Left kidney (tissue), 1 donor: ENCODE measurements at regions not wholly inside any gene's neighbourhood (a gene's known extent, or its start where the extent isn't known, plus 50 kb on each side); places are given as distances from the start of the nearest gene placed in this dataset.
"Not testable (repeated sequence)": the region's sequence is repeated elsewhere in the genome, so short reads cannot be mapped to it uniquely, and the experiment has no call there.

ENCODE experiments used
- DNase-seq: peaks from one replicate; pipeline ENCODE4 v3.0.0-alpha.2; 2013

- DNase-seq, result no peak
Measured at GRCh38 chr6:85078058-85078457, 313.7 kb upstream of the TBX18 start.

DNA sequence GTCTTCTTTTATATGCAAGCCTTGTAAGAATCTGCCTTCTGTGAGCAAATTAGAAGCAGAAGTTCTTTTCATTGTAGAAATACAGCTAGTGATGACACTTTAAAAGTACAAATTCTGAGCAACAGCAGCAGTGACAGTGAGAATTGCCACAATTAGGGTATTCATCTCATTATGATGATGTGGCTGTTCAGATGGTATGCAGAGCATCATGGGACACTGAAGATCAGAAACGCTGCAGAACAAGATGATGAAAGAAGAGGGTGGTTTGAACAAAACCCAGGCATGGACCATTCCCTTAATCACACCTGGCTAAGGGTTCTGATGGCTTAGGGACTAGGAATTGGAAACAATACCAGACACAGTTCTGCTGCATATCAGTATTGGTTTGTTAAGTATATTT, 312.7 kb upstream of the TBX18 start:
- no peak for DNase-seq

DNA sequence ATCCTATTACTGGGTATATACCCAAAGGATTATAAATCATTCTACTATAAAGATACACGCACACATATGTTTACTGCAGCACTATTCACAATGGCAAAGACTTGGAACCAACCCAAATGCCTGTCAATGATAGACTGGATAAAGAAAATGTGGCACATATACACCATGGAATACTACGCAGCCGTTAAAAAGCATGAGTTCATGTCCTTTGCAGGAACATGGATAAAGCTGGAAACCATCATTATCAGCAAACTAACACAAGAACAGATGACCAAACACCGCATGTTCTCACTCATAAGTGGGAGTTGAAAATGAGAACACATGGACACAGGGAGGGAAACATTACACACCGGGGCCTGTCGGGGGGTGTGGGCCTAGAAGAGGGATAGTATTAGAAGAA, 307.4 kb upstream of the TBX18 start:
- DNase-seq, result not testable (repeated sequence)

DNA sequence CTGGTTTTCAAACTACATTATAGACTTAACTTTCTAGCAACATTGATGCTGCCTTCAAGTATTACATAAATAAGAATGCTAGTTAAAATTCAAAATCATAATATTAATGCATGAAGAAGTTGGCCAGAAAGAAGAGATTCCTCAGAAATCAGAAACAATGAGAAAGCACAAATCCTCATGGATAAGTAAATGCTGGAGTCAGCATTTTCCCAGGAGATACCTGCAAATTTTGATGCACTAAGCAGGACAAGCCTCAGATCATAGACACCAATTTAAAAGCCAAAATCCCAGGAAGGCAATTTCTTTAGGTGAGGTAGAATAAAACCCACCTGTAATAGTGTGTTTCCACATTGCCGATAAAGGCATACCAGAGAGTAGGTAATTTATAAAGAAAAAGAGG, 305.2 kb upstream of the TBX18 start:
- no peak for DNase-seq

DNA sequence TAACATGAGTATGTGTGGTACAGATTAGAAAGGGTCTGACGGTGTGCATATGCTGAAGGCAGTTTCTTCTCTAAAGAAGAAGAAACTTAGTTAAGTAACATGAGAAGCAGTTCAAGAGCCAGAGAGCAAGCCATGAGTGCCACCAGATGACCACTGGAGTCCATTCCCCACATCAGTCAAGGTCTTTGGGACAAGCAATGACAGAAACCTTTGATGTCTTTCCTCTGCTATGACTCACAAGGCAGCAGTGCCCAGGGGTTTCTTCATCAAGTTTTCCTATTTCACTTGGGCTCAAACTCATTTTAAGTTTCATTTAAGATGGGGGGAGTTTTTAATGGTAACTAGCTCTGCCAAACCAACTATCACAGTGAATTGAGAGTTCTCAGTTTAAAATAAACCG, 303.8 kb upstream of the TBX18 start:
- DNase-seq, result no peak

GRCh38 chr6:85066266-85066665, 301.9 kb upstream of the TBX18 start:
- no peak for DNase-seq

DNA sequence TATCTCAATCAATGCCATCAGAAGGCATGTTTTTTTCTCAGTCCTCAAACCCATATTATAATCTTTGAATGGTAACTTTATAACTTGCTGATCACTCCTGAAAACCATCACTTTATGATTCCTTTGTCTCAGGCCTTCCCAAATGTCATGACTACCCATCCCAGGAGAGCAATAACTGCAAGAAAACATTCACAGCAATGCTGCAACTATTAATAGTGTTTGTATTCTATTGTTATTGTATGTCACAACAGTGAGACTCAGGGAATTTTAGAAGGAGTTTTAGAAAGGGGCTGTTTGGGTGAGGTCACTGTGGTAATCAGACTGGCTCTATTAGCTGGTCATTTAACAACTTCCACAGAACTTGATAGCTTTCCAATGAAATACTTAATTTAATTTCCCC, 301.4 kb upstream of the TBX18 start:
- DNase-seq, result no peak

GRCh38 chr6:85063611-85064010, 299.2 kb upstream of the TBX18 start:
- DNase-seq, result no peak

- no peak for DNase-seq
Measured at GRCh38 chr6:85062884-85063283, 298.5 kb upstream of the TBX18 start.

GRCh38 chr6:85058806-85059205, 294.4 kb upstream of the TBX18 start:
- no peak for DNase-seq

DNA sequence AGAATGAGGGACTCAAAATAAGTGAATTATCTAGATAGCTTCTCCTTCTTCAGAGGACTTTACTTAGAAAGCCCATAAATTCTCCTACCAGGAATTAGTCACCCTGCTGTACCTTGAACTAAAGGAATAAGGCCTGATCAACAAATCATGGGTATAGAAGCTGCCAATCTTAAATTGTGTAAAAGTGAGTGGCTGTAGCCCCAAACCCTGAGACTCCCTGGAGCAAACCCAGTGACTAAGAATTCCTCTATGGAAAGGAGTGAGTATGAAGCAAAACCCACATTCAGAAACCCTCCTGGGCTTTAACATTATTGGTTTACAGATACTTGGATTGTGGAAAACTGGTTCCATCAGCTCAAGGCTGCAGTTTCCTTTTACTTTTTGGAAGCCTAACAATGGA, 285.8 kb upstream of the TBX18 start:
- DNase-seq, result no peak

DNA sequence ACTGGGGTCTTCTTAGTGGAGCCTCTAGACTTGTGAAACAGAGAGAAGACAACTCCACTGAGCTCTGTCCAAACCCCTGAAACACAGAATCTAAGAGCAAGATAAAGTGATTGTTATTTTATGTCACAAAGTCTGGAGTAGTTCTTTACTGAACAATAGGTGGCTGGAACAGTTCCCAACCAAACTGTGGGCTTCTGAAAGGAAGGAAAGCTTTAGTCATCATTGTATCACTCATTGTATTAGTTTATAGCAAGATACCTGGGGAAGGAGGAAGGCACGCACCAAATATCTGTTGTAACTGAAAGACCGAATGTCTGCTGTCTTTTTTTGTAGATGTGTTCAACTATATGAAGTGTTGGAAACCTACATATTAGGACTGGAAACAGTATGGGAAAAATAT, 284.9 kb upstream of the TBX18 start:
- no peak for DNase-seq

- DNase-seq, result no peak
Measured at GRCh38 chr6:85047818-85048217, 283.4 kb upstream of the TBX18 start.

DNA sequence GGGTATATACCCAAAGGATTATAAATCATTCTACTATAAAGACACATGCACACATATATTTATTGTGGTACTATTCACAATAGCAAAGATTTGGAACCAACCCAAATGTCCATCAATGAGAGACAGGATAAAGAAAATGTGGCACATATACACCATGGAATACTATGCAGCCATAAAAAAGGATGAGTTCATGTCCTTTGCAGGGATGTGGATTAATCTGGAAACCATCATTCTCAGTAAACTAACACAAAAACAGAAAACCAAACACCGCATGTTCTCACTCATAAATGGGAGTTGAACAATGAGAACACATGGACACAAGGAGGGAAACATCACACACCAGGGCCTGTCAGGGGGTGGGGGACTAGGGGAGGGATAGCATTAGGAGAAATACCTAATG, 281.4 kb upstream of the TBX18 start:
- not testable (repeated sequence) for DNase-seq

GRCh38 chr6:85044361-85044760, 280.0 kb upstream of the TBX18 start:
- DNase-seq, result no peak

DNA sequence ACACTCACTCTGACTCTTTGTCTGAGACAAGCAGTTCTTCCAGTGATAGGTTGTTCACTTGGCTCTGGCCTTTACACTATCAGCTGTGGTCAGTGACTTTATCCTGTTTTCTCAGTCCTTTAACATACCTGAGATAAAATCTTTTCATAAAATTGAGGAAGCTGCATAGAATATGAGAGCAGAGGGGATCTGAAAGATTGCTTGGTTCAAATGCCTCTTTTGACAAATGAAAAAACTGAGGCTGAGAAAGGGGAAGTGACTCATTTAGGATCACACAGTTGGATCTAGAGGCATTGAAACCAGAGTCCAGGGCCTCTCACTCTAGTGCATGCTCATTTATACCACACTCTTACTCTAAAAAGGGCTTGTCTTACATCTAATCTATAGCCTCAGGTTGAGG, 277.0 kb upstream of the TBX18 start:
- DNase-seq, result no peak

- no peak for DNase-seq
Measured at GRCh38 chr6:85037221-85037620, 272.8 kb upstream of the TBX18 start.

DNA sequence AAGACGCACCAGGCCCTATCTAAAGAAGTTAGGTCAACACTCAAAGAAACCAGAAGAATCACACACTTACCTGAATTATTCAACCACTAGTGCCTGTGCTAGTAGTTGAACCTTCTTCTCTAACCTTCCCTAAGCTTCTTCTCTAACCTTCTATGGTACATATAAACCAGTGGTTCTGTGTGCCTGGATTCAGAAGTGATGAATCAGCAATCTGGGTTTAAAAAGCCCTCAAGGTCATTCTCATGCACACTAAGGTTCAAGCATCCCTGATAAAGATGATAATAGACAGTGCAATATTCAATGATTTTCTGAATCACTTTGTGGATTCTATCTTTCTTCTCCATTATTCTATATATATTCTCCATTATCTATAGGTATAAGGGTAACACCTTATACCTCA, 271.4 kb upstream of the TBX18 start:
- no peak for DNase-seq

DNA sequence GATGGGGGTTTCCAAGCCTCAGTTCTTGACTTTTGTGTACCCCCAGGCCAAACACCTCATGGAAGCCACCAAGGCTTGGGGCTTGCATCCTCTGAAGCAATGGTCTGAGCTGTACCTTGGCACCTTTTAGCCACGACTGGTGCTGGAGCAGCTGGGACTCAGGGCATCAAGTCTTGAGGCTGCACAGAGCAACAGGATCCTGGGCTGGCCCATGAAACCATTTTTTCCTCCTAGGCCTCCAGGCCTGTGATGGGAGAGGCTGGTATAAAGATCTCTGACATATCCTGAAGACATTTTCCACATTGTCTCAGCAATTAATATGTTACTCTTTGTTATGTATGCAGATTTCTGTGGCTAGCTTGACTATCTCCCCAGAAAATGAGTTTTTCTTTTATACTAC, 269.1 kb upstream of the TBX18 start:
- DNase-seq, result no peak

- DNase-seq, result no peak
Measured at GRCh38 chr6:85026021-85026420, 261.6 kb upstream of the TBX18 start.

DNA sequence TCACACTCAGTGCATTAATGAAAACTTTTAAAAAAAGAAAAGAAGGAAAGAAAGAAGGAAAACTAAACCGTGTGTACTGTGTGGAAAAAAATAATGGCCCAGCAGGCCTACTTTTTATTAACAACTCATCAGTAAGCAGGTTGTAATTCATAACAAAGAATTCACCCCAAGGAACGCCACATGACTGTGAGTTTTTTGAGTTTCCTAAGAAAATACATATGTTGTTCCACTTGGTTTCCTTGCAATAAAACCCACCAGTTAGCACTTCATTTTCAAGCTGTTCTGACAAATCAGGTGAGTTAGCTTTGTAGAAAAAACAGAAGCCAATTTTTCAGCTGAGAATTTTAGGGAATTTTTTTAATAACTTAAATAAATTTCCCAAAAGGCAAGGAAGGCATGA, 259.3 kb upstream of the TBX18 start:
- no peak for DNase-seq

GRCh38 chr6:85017352-85017751, 253.0 kb upstream of the TBX18 start:
- no peak for DNase-seq

GRCh38 chr6:85016726-85017125, 252.3 kb upstream of the TBX18 start:
- DNase-seq, result no peak

DNA sequence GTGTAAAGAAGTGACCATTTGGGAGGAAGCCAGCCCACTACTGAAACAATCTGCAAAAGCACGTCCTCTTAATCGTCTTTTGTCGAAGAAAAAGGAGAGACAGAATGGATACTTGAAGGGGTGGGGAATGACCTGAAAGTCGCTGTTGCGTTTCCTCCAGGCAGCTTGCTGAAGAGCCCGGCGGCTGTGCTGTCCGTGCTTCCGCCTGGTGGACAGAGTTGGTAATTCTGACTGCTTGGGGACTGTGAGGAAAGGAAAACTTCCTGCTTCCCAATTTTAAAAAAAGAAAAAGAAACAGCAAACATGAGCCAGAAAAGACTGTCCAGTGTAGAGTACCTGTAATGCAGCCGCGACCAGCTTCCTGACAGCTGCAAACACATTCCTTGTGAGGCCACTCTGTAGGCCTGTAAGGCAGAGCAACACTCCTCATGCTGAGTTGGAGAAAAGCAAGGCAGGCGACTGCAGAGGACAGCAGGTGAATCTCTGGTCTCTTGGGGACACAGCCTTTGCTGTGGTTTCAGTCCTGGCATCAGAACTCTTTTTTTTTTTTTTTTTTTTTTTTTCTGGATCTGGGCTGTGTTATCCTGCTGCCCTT, 251.1 kb upstream of the TBX18 start:
- DNase-seq, result peak; percentile 58

- DNase-seq, result no peak
Measured at GRCh38 chr6:85010865-85011264, 246.5 kb upstream of the TBX18 start.
